ENCODE measurements at regions not wholly inside any gene's neighbourhood (a gene's known extent, or its start where the extent isn't known, plus 50 kb on each side); places are given as distances from the start of the nearest gene placed in this dataset.
"Not testable (repeated sequence)": the region's sequence is repeated elsewhere in the genome, so short reads cannot be mapped to it uniquely, and the experiment has no call there.

GRCh38 chr3:150235799-150236198, 172.3 kb upstream of the TSC22D2 start:
- DNase-seq (no peak), ATAC-seq (no peak)
- peaks cover 24% of the 10 kb centered on the region for H3K4me1 ChIP-seq
- no peaks in the 10 kb centered on the region for H3K9me3 ChIP-seq
- TF ChIP-seq, protein P1, sequence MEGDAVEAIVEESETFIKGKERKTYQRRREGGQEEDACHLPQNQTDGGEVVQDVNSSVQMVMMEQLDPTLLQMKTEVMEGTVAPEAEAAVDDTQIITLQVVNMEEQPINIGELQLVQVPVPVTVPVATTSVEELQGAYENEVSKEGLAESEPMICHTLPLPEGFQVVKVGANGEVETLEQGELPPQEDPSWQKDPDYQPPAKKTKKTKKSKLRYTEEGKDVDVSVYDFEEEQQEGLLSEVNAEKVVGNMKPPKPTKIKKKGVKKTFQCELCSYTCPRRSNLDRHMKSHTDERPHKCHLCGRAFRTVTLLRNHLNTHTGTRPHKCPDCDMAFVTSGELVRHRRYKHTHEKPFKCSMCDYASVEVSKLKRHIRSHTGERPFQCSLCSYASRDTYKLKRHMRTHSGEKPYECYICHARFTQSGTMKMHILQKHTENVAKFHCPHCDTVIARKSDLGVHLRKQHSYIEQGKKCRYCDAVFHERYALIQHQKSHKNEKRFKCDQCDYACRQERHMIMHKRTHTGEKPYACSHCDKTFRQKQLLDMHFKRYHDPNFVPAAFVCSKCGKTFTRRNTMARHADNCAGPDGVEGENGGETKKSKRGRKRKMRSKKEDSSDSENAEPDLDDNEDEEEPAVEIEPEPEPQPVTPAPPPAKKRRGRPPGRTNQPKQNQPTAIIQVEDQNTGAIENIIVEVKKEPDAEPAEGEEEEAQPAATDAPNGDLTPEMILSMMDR (IDR thresholded peaks at IDR 0.05) = no peak
- WGBS, 3 donors = 59 to 81% (median 69%) methylated on average over 1 of the region's 1 CpG
- intact Hi-C loops (cut with DNase I) = loop anchor here in 1 of 2 donors (5.0 kb wide), 1 partner anchor 172 kb away; the partner anchor contains the start of gene TSC22D2
- no peak overlapping the region for H3K27ac ChIP-seq
- H3K4me3 ChIP-seq = no peak overlapping the region
- H3K27me3 ChIP-seq (ENCODE audit: insufficient read depth in 3 of 3, low read length in 2 of 3) = no peaks in the 10 kb centered on the region
- H3K36me3 ChIP-seq (ENCODE audit: insufficient read depth in 1 of 2, low read depth in 1 of 2) = no peaks in the 10 kb centered on the region

DNA sequence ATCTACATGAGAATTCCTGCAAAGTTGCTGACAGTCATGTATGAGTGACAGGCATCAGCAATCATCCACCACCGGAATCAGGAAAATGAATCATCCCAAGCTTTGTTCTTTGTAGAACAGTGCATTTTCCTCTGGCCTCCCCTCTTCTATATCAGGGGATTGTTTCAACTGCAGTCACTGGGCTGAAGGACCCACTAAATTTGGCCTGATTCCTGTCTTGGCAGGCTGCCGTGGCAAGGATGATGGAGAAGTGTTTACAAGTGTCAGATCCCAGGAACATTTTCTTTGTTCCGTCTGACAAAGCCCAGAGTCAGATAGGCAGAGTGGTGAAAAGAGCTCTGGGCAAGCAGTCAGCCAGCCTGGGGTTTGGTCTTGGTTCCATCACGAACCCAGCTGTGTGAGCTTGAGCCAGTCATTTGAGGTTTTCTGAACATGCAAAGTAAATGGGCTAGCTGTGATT, 175.1 kb upstream of the TSC22D2 start:
- WGBS, 3 donors = 13 to 21% (median 20%) methylated on average over 4 of the region's 4 CpGs
- Histone ChIP-seq H3K27me3 (ENCODE audit: insufficient read depth in 3 of 3, low read length in 2 of 3) (no peaks in the 10 kb centered on the region), H3K9me3 (no peaks in the 10 kb centered on the region), H3K4me3 (no peak overlapping the region), H3K36me3 (ENCODE audit: insufficient read depth in 1 of 2, low read depth in 1 of 2) (no peaks in the 10 kb centered on the region), H3K4me1 (peaks cover 19% of the 10 kb centered on the region), H3K27ac (peak overlapping the region; percentile 32)
- intact Hi-C loops (cut with DNase I) = no loop called here
- DNase-seq = no peak
- ATAC-seq = peak in 1 of 4 donors; percentile 12
- TF ChIP-seq, protein P1 (IDR thresholded peaks at IDR 0.05) = no peak

DNA sequence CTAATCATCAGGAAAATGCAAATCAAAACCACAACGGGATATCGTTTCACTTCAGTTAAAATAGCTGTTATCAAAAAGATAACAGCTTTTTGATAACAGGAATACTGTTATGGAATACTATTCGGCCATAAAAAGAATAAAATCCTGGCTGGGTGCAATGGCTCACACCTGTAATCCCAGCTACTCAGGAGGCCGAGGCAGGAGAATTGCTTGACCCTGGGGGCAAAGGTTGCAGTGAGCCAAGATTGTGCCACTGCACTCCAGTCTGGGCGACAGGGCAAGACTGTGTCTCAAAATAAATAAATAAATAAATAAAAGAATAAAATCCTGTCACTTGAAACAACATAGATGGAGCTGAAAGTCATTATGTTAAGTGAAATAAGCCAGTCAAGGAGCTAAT, 178.1 kb upstream of the TSC22D2 start:
- H3K27me3 ChIP-seq (ENCODE audit: insufficient read depth in 3 of 3, low read length in 2 of 3) = no peaks in the 10 kb centered on the region
- H3K4me3 ChIP-seq = no peak overlapping the region
- ATAC-seq (no peak), DNase-seq (no peak)
- H3K36me3 ChIP-seq (ENCODE audit: insufficient read depth in 1 of 2, low read depth in 1 of 2) = no peaks in the 10 kb centered on the region
- H3K27ac ChIP-seq = no peak overlapping the region
- H3K9me3 ChIP-seq = no peaks in the 10 kb centered on the region
- TF ChIP-seq, protein P1 (IDR thresholded peaks at IDR 0.05) = no peak
- WGBS, 3 donors = 90 to 93% (median 90%) methylated on average over 5 of the region's 5 CpGs
- no peaks in the 10 kb centered on the region for H3K4me1 ChIP-seq
- intact Hi-C loops (cut with DNase I) = no loop called here

- H3K9me3 ChIP-seq; DNase-seq; H3K4me3 ChIP-seq; H3K27me3 ChIP-seq (ENCODE audit: insufficient read depth in 3 of 3, low read length in 2 of 3); H3K4me1 ChIP-seq; H3K36me3 ChIP-seq (ENCODE audit: insufficient read depth in 1 of 2, low read depth in 1 of 2); H3K27ac ChIP-seq; ATAC-seq: not testable (repeated sequence)
- intact Hi-C loops (cut with DNase I) = loop anchor here in 1 of 2 donors (5.0 kb wide), 1 partner anchor 269 kb away; no protein-coding TSS in a partner anchor
- WGBS, 3 donors = 85 to 93% (median 86%) methylated on average over 6 of the region's 6 CpGs
These were observed 179.5 kb upstream of the TSC22D2 start for GRCh38 chr3:150228626-150229025.

DNA sequence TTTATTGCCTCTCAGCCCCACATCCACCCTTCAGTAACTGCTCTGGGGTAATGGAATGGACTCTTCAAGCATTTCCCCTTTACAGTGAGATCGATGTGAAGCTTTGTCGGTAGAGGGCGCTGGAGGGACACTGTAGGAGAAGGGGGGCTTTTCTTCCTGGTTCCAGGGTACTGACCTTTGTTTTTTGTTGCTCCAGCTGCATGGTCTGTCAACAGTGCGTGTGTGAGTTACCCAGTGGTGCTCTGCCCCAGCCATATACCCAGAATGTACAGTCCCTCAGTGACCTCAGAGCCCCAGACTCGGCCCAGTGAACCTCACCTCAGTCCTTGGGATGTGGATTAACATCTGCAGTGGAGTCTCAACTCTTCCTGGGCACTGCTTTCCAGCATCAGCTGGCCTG, 180.3 kb upstream of the TSC22D2 start:
- Histone ChIP-seq H3K4me1 (no peaks in the 10 kb centered on the region), H3K27ac (no peak overlapping the region), H3K4me3 (no peak overlapping the region), H3K36me3 (ENCODE audit: insufficient read depth in 1 of 2, low read depth in 1 of 2) (no peaks in the 10 kb centered on the region), H3K27me3 (ENCODE audit: insufficient read depth in 3 of 3, low read length in 2 of 3) (no peaks in the 10 kb centered on the region), H3K9me3 (no peaks in the 10 kb centered on the region)
- WGBS, 3 donors = 38 to 45% (median 42%) methylated on average over 5 of the region's 5 CpGs
- ATAC-seq (peak; percentile 60 to 78 (median 71)), DNase-seq (no peak)
- TF ChIP-seq, protein P1 (IDR thresholded peaks at IDR 0.05) = peak; percentile 64
- intact Hi-C loops (cut with DNase I) = loop anchor here (2.0 to 5.0 kb wide), 2 partner anchors 267 to 269 kb away; no protein-coding TSS in a partner anchor

Measured in psoas muscle (tissue), 7 donors.